CD4-positive, alpha-beta T cell treated with Interferon gamma for 1 hour (primary cell): ENCODE measurements at regions not wholly inside any gene's neighbourhood (a gene's known extent, or its start where the extent isn't known, plus 50 kb on each side); places are given as distances from the start of the nearest gene placed in this dataset.

Source experiments
- DNase-seq: peaks from one replicate; pipeline ENCODE4 v3.0.0-alpha.2; 2020

GRCh38 chrX:40449396-40449795 is 131.4 kb upstream of the ATP6AP2 start:
- DNase-seq = no peak

GRCh38 chrX:40448793-40449192 is 132.0 kb upstream of the ATP6AP2 start:
- DNase-seq = no peak

GRCh38 chrX:40446921-40447320 is 133.8 kb upstream of the ATP6AP2 start:
- DNase-seq = no peak

- DNase-seq = no peak
Observed at GRCh38 chrX:40445691-40446090, 135.1 kb upstream of the ATP6AP2 start.

- no peak for DNase-seq
Observed at GRCh38 chrX:40444798-40445496, 135.8 kb upstream of the ATP6AP2 start.

- DNase-seq = no peak
Observed at GRCh38 chrX:40444133-40444532, 136.6 kb upstream of the ATP6AP2 start.

- no peak for DNase-seq
Observed at GRCh38 chrX:40440866-40441265, 139.9 kb upstream of the ATP6AP2 start.

GRCh38 chrX:40439625-40440532 is 140.9 kb upstream of the ATP6AP2 start:
- DNase-seq = no peak

GRCh38 chrX:40437348-40437747 is 143.4 kb upstream of the ATP6AP2 start:
- DNase-seq = no peak

GRCh38 chrX:40434947-40435346 is 145.8 kb upstream of the ATP6AP2 start:
- no peak for DNase-seq

- DNase-seq = no peak
Observed at GRCh38 chrX:40434443-40434842, 146.3 kb upstream of the ATP6AP2 start.

- no peak for DNase-seq
Observed at GRCh38 chrX:40433160-40433559, 147.6 kb upstream of the ATP6AP2 start.

GRCh38 chrX:40424259-40424658 is 156.5 kb upstream of the ATP6AP2 start:
- DNase-seq = no peak

GRCh38 chrX:40423299-40423698 is 157.5 kb upstream of the ATP6AP2 start:
- DNase-seq = no peak

GRCh38 chrX:40422021-40422420 is 158.7 kb upstream of the ATP6AP2 start:
- no peak for DNase-seq

GRCh38 chrX:40420899-40421729 is 159.7 kb upstream of the ATP6AP2 start:
- no peak for DNase-seq

GRCh38 chrX:40418813-40419195 is 162.0 kb upstream of the ATP6AP2 start:
- no peak for DNase-seq

- DNase-seq = no peak
Observed at GRCh38 chrX:40418146-40418812, 162.5 kb upstream of the ATP6AP2 start.

- DNase-seq = no peak
Observed at GRCh38 chrX:40415675-40416074, 165.1 kb upstream of the ATP6AP2 start.

- DNase-seq = no peak
Observed at GRCh38 chrX:40414335-40414734, 166.4 kb upstream of the ATP6AP2 start.

GRCh38 chrX:40411340-40412111 is 169.2 kb upstream of the ATP6AP2 start:
- DNase-seq = no peak

GRCh38 chrX:40410859-40411258 is 169.9 kb upstream of the ATP6AP2 start:
- no peak for DNase-seq
